Nephron (organoid): ENCODE measurements at regions not wholly inside any gene's neighbourhood (a gene's known extent, or its start where the extent isn't known, plus 50 kb on each side); places are given as distances from the start of the nearest gene placed in this dataset.

ENCODE experiments used
- H3K27ac Mint-ChIP-seq, 3 experiments: 2 replicates each; pipeline ENCODE4 v1.8.0; 2020; ENCODE audit warnings: mixed read lengths in 3 of 3, mild to moderate bottlenecking in 2 of 3, moderate library complexity in 1 of 3
- H3K27me3 Mint-ChIP-seq: 2 replicates; pipeline ENCODE4 v1.8.0; 2021; ENCODE audit warnings: low read depth, mild to moderate bottlenecking, moderate library complexity, mixed read lengths
- H3K36me3 Mint-ChIP-seq: 2 replicates; pipeline ENCODE4 v1.8.0; 2020; ENCODE audit warnings: low read depth, mixed read lengths
- H3K4me1 Mint-ChIP-seq: 2 replicates; pipeline ENCODE4 v1.8.0; 2020; ENCODE audit warnings: mixed read lengths
- H3K4me3 Mint-ChIP-seq, 3 experiments: 2 replicates each; pipeline ENCODE4 v1.8.0; 2020; ENCODE audit warnings: mild to moderate bottlenecking in 3 of 3, mixed read lengths in 3 of 3, moderate library complexity in 2 of 3
- H3K9me3 Mint-ChIP-seq: 2 replicates; pipeline ENCODE4 v1.8.0; 2020; ENCODE audit warnings: mixed read lengths
- CTCF ChIP-seq, 3 experiments: fragments of 200-600 bp; sonication (generic); IDR thresholded peaks; one replicate each; pipeline ENCODE4 v1.5.0; 2021; ENCODE audit warnings: antibody characterized with exemption in 3 of 3; ENCODE audit not compliant: unreplicated experiment in 3 of 3

- H3K4me3 Mint-ChIP-seq, result no peak overlapping the region
- no peak for TF ChIP-seq CTCF (IDR thresholded peaks at IDR 0.05; ENCODE audit: unreplicated experiment in 3 of 3)
- peaks cover 56% of the 10 kb centered on the region for H3K4me1 Mint-ChIP-seq
- H3K27ac Mint-ChIP-seq, result peak overlapping the region in 2 of 3 experiments; percentile 62 to 76
- H3K27me3 Mint-ChIP-seq, result peaks cover 4% of the 10 kb centered on the region
- no peaks in the 10 kb centered on the region for H3K36me3 Mint-ChIP-seq
- H3K9me3 Mint-ChIP-seq, result no peaks in the 10 kb centered on the region
Measured at GRCh38 chr9:16275795-16276624, 594.5 kb downstream of the BNC2 start.

- no peak overlapping the region for H3K4me3 Mint-ChIP-seq
Measured at GRCh38 chr9:16276866-16277265, 593.6 kb downstream of the BNC2 start.

GRCh38 chr9:16277471-16277960 is 593.0 kb downstream of the BNC2 start:
- Mint-ChIP-seq H3K27me3 (peaks cover 4% of the 10 kb centered on the region), H3K4me3 (no peak overlapping the region), H3K4me1 (peaks cover 65% of the 10 kb centered on the region), H3K9me3 (no peaks in the 10 kb centered on the region), H3K27ac (peak overlapping the region in 2 of 3 experiments; percentile 62 to 67), H3K36me3 (no peaks in the 10 kb centered on the region)
- no peak for TF ChIP-seq CTCF (IDR thresholded peaks at IDR 0.05; ENCODE audit: unreplicated experiment in 3 of 3)

More at GRCh38 chr9:16276866-16277265, 593.6 kb downstream of the BNC2 start:
- TF ChIP-seq CTCF (IDR thresholded peaks at IDR 0.05; ENCODE audit: unreplicated experiment in 3 of 3), result no peak
- peaks cover 4% of the 10 kb centered on the region for H3K27me3 Mint-ChIP-seq
- H3K9me3 Mint-ChIP-seq, result no peaks in the 10 kb centered on the region
- no peaks in the 10 kb centered on the region for H3K36me3 Mint-ChIP-seq
- peak overlapping the region in 2 of 3 experiments; percentile 62 to 67 for H3K27ac Mint-ChIP-seq
- peaks cover 60% of the 10 kb centered on the region for H3K4me1 Mint-ChIP-seq

- TF ChIP-seq CTCF (IDR thresholded peaks at IDR 0.05; ENCODE audit: unreplicated experiment in 3 of 3), result no peak
Measured at GRCh38 chr9:16278326-16278999, 592.0 kb downstream of the BNC2 start.

GRCh38 chr9:16281707-16282106 is 588.8 kb downstream of the BNC2 start:
- Mint-ChIP-seq H3K27me3 (no peaks in the 10 kb centered on the region), H3K9me3 (peaks cover 18% of the 10 kb centered on the region), H3K36me3 (peaks cover 4% of the 10 kb centered on the region)

More at GRCh38 chr9:16278326-16278999, 592.0 kb downstream of the BNC2 start:
- Mint-ChIP-seq H3K9me3 (peaks cover 3% of the 10 kb centered on the region), H3K4me3 (no peak overlapping the region), H3K27me3 (peaks cover 4% of the 10 kb centered on the region), H3K4me1 (peaks cover 61% of the 10 kb centered on the region), H3K36me3 (no peaks in the 10 kb centered on the region), H3K27ac (peak overlapping the region; percentile 62 to 92 (median 75))

More at GRCh38 chr9:16281707-16282106, 588.8 kb downstream of the BNC2 start:
- TF ChIP-seq CTCF (IDR thresholded peaks at IDR 0.05; ENCODE audit: unreplicated experiment in 3 of 3), result no peak
- H3K4me1 Mint-ChIP-seq, result peaks cover 51% of the 10 kb centered on the region
- H3K4me3 Mint-ChIP-seq, result no peak overlapping the region
- peak overlapping the region in 2 of 3 experiments; percentile 90 for H3K27ac Mint-ChIP-seq
